Vagina (tissue), 2 donors: ENCODE measurements at regions not wholly inside any gene's neighbourhood (a gene's known extent, or its start where the extent isn't known, plus 50 kb on each side); places are given as distances from the start of the nearest gene placed in this dataset.

Experiments
- DNase-seq, 2 donors: peaks; one replicate each; pipeline ENCODE4 v3.0.0-alpha.2; 2017; ENCODE audit errors: extremely low spot score in 2 of 2
- H3K27ac ChIP-seq: fragments of 200-600 bp; sonication (generic); one replicate; pipeline ENCODE4 v1.5.1; 2019
- H3K27me3 ChIP-seq: fragments of 200-600 bp; sonication (generic); one replicate; pipeline ENCODE4 v1.5.1; 2019
- H3K36me3 ChIP-seq, 2 donors: fragments of 200-600 bp; sonication (generic); one replicate each; pipeline ENCODE4 v1.5.1; 2017 to 2019
- H3K4me1 ChIP-seq: fragments of 200-600 bp; sonication (generic); one replicate; pipeline ENCODE4 v1.5.1; 2019
- H3K4me3 ChIP-seq, 2 donors: fragments of 200-600 bp; sonication (generic); 1 replicate in 1 of 2; 2 replicates in 1 of 2; pipeline ENCODE4 v1.5.1; 2016 to 2019
- H3K9me3 ChIP-seq: fragments of 200-600 bp; sonication (generic); one replicate; pipeline ENCODE4 v1.5.1; 2019
- CTCF ChIP-seq, 3 experiments: fragments of 450-650 bp in 2 of 3; fragments of 200-600 bp in 1 of 3; sonication (generic) in 1 of 3; IDR thresholded peaks; one replicate each; pipeline ENCODE4 v1.5.1; 2017 to 2019; ENCODE audit warnings: antibody characterized with exemption in 3 of 3, mild to moderate bottlenecking in 2 of 3, moderate library complexity in 2 of 3
- POLR2A ChIP-seq, 2 donors: fragments of 450-650 bp; IDR thresholded peaks; one replicate each; pipeline ENCODE4 v1.6.1; 2017; ENCODE audit warnings: antibody characterized with exemption in 2 of 2, mild to moderate bottlenecking in 2 of 2, moderate library complexity in 2 of 2
- POLR2AphosphoS5 ChIP-seq, 2 donors: sonication (generic); formaldehyde crosslinking; IDR thresholded peaks; one replicate each; pipeline ENCODE4 v1.9.0; 2017; ENCODE audit warnings: antibody characterized with exemption in 2 of 2, mild to moderate bottlenecking in 2 of 2, low read depth in 1 of 2; ENCODE audit not compliant: insufficient read depth in 1 of 2
- intact Hi-C: fragments of 100-400 bp; cut with DNase I; formaldehyde crosslinking; loops from one replicate; pipeline ENCODE4 v1.15.1; 2023

GRCh38 chr21:38997051-38997842 is 186.0 kb downstream of the PSMG1 start:
- H3K4me1 ChIP-seq, result peaks cover 21% of the 10 kb centered on the region
- TF ChIP-seq POLR2A (IDR thresholded peaks at IDR 0.05) (no peak), CTCF (IDR thresholded peaks at IDR 0.05) (no peak), POLR2AphosphoS5 (IDR thresholded peaks at IDR 0.05; ENCODE audit: insufficient read depth in 1 of 2, low read depth in 1 of 2) (no peak)
- no peak overlapping the region for H3K27ac ChIP-seq
- no peaks in the 10 kb centered on the region for H3K9me3 ChIP-seq
- DNase-seq, result no peak
- no peaks in the 10 kb centered on the region for H3K27me3 ChIP-seq
- no peaks in the 10 kb centered on the region for H3K36me3 ChIP-seq
- intact Hi-C loops, result no loop called here
- no peak overlapping the region for H3K4me3 ChIP-seq

GRCh38 chr21:38996355-38996754 is 186.9 kb downstream of the PSMG1 start:
- Histone ChIP-seq H3K9me3 (no peaks in the 10 kb centered on the region), H3K27ac (no peak overlapping the region), H3K4me3 (no peak overlapping the region), H3K36me3 (no peaks in the 10 kb centered on the region), H3K27me3 (no peaks in the 10 kb centered on the region), H3K4me1 (peaks cover 30% of the 10 kb centered on the region)
- no peak for DNase-seq
- intact Hi-C loops, result no loop called here
- no peak for TF ChIP-seq POLR2AphosphoS5 (IDR thresholded peaks at IDR 0.05; ENCODE audit: insufficient read depth in 1 of 2, low read depth in 1 of 2)
- no peak for TF ChIP-seq POLR2A (IDR thresholded peaks at IDR 0.05)
- TF ChIP-seq CTCF (IDR thresholded peaks at IDR 0.05), result no peak

- H3K36me3 ChIP-seq, result no peaks in the 10 kb centered on the region
- TF ChIP-seq POLR2AphosphoS5 (IDR thresholded peaks at IDR 0.05; ENCODE audit: insufficient read depth in 1 of 2, low read depth in 1 of 2) (no peak), POLR2A (IDR thresholded peaks at IDR 0.05) (no peak), CTCF (IDR thresholded peaks at IDR 0.05) (no peak)
- H3K27me3 ChIP-seq, result no peaks in the 10 kb centered on the region
- intact Hi-C loops, result no loop called here
- peaks cover 37% of the 10 kb centered on the region for H3K4me1 ChIP-seq
- no peak for DNase-seq
- H3K9me3 ChIP-seq, result no peaks in the 10 kb centered on the region
- no peak overlapping the region for H3K4me3 ChIP-seq
- no peak overlapping the region for H3K27ac ChIP-seq
Measured at GRCh38 chr21:38995731-38996130, 187.5 kb downstream of the PSMG1 start.

- Histone ChIP-seq H3K4me3 (no peak overlapping the region), H3K4me1 (peaks cover 42% of the 10 kb centered on the region), H3K27me3 (no peaks in the 10 kb centered on the region), H3K9me3 (no peaks in the 10 kb centered on the region), H3K27ac (peak overlapping the region; percentile 17), H3K36me3 (no peaks in the 10 kb centered on the region)
- DNase-seq, result no peak
- intact Hi-C loops, result no loop called here
- TF ChIP-seq POLR2A (IDR thresholded peaks at IDR 0.05) (no peak), CTCF (IDR thresholded peaks at IDR 0.05) (no peak), POLR2AphosphoS5 (IDR thresholded peaks at IDR 0.05; ENCODE audit: insufficient read depth in 1 of 2, low read depth in 1 of 2) (no peak)
Measured at GRCh38 chr21:38995071-38995669, 188.1 kb downstream of the PSMG1 start.

GRCh38 chr21:38994042-38994441 is 188.3 kb downstream of the ETS2 start:
- H3K36me3 ChIP-seq, result no peaks in the 10 kb centered on the region
- TF ChIP-seq POLR2A (IDR thresholded peaks at IDR 0.05), result no peak
- no peak for TF ChIP-seq POLR2AphosphoS5 (IDR thresholded peaks at IDR 0.05; ENCODE audit: insufficient read depth in 1 of 2, low read depth in 1 of 2)
- no peak for TF ChIP-seq CTCF (IDR thresholded peaks at IDR 0.05)
- H3K27me3 ChIP-seq, result no peaks in the 10 kb centered on the region
- no peak overlapping the region for H3K4me3 ChIP-seq
- intact Hi-C loops, result no loop called here
- H3K27ac ChIP-seq, result peak overlapping the region; percentile 17
- no peaks in the 10 kb centered on the region for H3K9me3 ChIP-seq
- H3K4me1 ChIP-seq, result peaks cover 53% of the 10 kb centered on the region
- DNase-seq, result no peak
